BJ (cell line): ENCODE measurements at regions not wholly inside any gene's neighbourhood (a gene's known extent, or its start where the extent isn't known, plus 50 kb on each side); places are given as distances from the start of the nearest gene placed in this dataset.
"Not testable (repeated sequence)": the region's sequence is repeated elsewhere in the genome, so short reads cannot be mapped to it uniquely, and the experiment has no call there.

ENCODE experiments used
- CTCF ChIA-PET: fragments of 350-600 bp; formaldehyde crosslinking; extraction: SDS; loops from one replicate; lab custom pipeline; 2021; ENCODE audit warnings: antibody characterized with exemption, inconsistent platforms; lab: Yijun Ruan, JAX
- POLR2A ChIA-PET: fragments of 300-600 bp; sonication (Branson Sonifier 250); formaldehyde crosslinking; extraction: SDS; loops from one replicate; lab custom pipeline; 2021; ENCODE audit warnings: antibody characterized with exemption; lab: Charles Lee
- DNase-seq: peaks from one replicate; pipeline ENCODE4 v3.0.0-alpha.2; 2011; ENCODE audit warnings: low read depth
- H3K27me3 ChIP-seq: 2 replicates; pipeline ENCODE4 v1.6.0; 2011; ENCODE audit warnings: low read length; ENCODE audit not compliant: control insufficient read depth, insufficient read depth
- H3K36me3 ChIP-seq: 2 replicates; pipeline ENCODE4 v1.5.1; 2011; ENCODE audit warnings: low read length; ENCODE audit not compliant: control insufficient read depth, insufficient read depth
- H3K4me3 ChIP-seq: 2 replicates; pipeline ENCODE4 v1.5.1; 2011; ENCODE audit warnings: low read depth, mild to moderate bottlenecking, control low read depth, low read length

GRCh38 chr16:88250381-88250780 lies 132.4 kb upstream of the ZNF469 start:
- H3K27me3 ChIP-seq, H3K36me3 ChIP-seq, H3K4me3 ChIP-seq, CTCF ChIA-PET, DNase-seq, POLR2A ChIA-PET: not testable (repeated sequence)

DNA sequence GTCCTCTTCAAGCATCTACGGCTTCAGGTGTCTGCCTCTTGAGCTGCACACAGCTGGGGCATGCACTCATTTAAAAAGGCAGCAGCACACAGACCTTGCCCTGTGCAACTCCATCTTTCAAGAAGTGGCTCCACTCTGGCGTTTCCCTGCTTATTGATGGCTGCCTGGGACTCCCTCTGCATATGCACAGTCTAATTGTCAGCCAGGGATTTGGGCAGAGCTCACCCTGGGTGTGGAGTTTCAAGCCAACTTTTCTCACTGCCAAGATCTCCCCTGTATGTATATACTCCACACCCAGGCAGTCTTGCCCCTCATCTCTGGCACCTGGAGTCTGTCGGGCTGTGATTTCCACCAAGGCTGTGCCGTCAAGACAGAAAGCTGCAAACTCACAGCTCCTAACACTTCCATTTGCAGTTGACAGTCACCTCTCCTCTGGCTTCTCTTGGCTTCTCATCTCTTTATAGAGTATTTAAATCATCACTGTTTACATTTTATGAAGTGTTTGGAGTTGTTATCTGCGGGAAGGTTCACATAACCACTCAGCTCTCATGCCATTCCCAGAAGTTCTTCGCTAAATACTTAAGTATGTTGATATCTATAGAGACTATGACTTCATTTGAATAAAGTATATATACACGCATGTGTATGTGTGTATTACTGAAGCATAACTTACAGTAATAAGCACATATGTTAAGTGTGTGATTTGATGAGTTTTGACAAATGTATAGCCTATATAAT lies 130.5 kb upstream of the ZNF469 start:
- H3K36me3 ChIP-seq, H3K4me3 ChIP-seq, DNase-seq, POLR2A ChIA-PET, CTCF ChIA-PET, H3K27me3 ChIP-seq: not testable (repeated sequence)

DNA sequence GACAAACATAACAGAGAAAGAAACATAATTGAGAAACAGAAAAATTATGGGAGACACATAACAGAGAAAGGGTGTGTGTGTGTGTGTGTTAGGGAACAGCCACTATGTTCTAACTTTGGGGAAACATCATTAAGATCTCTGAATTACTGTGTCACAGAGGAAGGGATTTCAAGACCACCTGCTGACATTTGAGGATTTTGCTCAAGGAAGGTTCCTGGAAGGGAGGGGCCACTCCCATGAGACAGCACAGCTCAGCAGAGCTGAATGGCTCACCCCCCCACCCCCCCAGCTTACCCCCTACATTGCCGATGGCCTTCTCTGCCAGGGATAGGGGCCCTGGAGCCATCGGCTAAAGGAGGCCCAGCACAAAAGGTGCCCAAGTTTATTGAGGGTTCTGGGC lies 124.6 kb upstream of the ZNF469 start:
- H3K36me3 ChIP-seq, POLR2A ChIA-PET, DNase-seq, H3K4me3 ChIP-seq, CTCF ChIA-PET, H3K27me3 ChIP-seq: not testable (repeated sequence)

- H3K27me3 ChIP-seq, H3K4me3 ChIP-seq, CTCF ChIA-PET, H3K36me3 ChIP-seq, POLR2A ChIA-PET, DNase-seq: not testable (repeated sequence)
These were observed 123.8 kb upstream of the ZNF469 start for GRCh38 chr16:88258764-88259525.

DNA sequence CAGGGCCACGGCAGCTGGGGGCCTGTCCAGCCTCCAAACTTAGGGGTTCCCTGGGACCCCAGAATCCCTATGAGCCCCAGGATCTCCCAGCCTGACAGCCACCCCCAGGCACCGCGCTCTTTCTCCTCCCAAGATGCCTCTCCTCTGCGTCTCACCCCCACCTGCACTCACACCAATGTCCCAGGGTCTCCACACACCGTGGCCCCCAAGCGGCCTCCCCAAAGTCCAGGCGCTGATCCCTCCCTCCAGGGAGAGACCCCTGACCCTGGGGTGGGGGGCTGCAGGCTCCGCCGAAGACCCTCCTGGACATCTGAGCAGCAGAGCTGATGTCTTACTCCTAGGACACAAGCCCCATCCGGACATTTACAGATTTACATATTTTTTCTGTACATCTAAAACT lies 123.2 kb upstream of the ZNF469 start:
- H3K36me3 ChIP-seq, DNase-seq, CTCF ChIA-PET, H3K4me3 ChIP-seq, H3K27me3 ChIP-seq, POLR2A ChIA-PET: not testable (repeated sequence)

GRCh38 chr16:88260146-88260545 lies 122.6 kb upstream of the ZNF469 start:
- POLR2A ChIA-PET, H3K36me3 ChIP-seq, H3K4me3 ChIP-seq, DNase-seq, CTCF ChIA-PET, H3K27me3 ChIP-seq: not testable (repeated sequence)

DNA sequence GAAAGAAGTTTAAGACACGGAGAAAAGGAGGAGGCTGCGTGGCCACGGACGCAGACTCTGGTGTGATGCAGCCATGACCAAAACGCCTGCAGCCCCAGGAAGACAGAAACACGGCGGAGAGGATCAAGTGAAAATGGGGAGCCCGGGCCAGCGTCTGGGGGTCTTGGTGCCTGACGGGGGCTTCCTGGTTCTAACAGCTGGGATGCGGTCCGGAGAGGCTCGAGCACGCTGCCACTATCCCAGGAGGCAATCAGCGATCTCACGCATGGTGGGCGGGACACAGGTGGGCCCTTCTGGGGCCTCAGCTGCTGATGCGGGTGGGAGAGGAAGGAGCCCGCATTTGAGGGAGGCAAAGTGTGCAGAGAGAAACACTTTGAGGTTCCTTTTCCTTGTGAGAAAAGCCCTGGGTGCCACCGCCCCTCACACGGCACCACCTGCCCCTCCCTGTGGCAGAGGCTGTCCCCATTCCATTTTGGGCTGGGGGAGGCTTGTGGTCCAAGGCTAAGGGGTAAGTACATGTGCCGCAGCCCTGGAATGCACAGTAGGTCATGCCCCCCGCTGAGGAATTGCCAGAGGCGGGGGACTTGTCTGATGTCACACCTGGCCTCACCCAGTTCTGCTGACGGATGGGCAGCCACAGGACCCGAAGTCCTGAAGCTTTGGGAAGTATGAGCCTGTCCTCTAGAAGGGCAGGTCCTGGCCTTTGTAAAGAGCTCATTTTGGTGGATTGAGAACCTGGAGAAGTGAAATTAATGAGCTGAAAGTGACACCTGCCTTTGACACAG lies 121.7 kb upstream of the ZNF469 start:
- CTCF ChIA-PET, H3K27me3 ChIP-seq, H3K36me3 ChIP-seq, POLR2A ChIA-PET, H3K4me3 ChIP-seq, DNase-seq: not testable (repeated sequence)

GRCh38 chr16:88261814-88262605 lies 120.7 kb upstream of the ZNF469 start:
- H3K4me3 ChIP-seq, H3K27me3 ChIP-seq, POLR2A ChIA-PET, DNase-seq, H3K36me3 ChIP-seq: not testable (repeated sequence)
- CTCF ChIA-PET: interaction anchor here (0.7 to 1.1 kb wide), 2 partner anchors 66 to 175 kb away, joined by 4 read pairs; no protein-coding TSS in a partner anchor
